ENCODE measurements at regions not wholly inside any gene's neighbourhood (a gene's known extent, or its start where the extent isn't known, plus 50 kb on each side); places are given as distances from the start of the nearest gene placed in this dataset.
"Not testable (repeated sequence)": the region's sequence is repeated elsewhere in the genome, so short reads cannot be mapped to it uniquely, and the experiment has no call there.

GRCh38 chr3:82177774-82178173 lies 416.3 kb upstream of the GBE1 start:
- Mint-ChIP-seq H3K4me3 (ENCODE audit: unreplicated experiment) (no peak overlapping the region), H3K36me3 (ENCODE audit: low read depth, unreplicated experiment) (no peaks in the 10 kb centered on the region), H3K4me1 (ENCODE audit: unreplicated experiment) (no peaks in the 10 kb centered on the region), H3K9me3 (ENCODE audit: unreplicated experiment) (no peaks in the 10 kb centered on the region), H3K27me3 (ENCODE audit: unreplicated experiment) (no peaks in the 10 kb centered on the region), H3K27ac (ENCODE audit: unreplicated experiment) (no peak overlapping the region)
- no peak for TF ChIP-seq CTCF (IDR thresholded peaks at IDR 0.05; ENCODE audit: unreplicated experiment)
- no peak for DNase-seq (ENCODE audit: low spot score)

GRCh38 chr3:82165266-82165665 lies 403.8 kb upstream of the GBE1 start:
- no peak for DNase-seq (ENCODE audit: low spot score)
- no peaks in the 10 kb centered on the region for H3K9me3 Mint-ChIP-seq (ENCODE audit: unreplicated experiment)
- TF ChIP-seq CTCF (IDR thresholded peaks at IDR 0.05; ENCODE audit: unreplicated experiment), result no peak
- H3K27ac Mint-ChIP-seq (ENCODE audit: unreplicated experiment), result no peak overlapping the region
- H3K36me3 Mint-ChIP-seq (ENCODE audit: low read depth, unreplicated experiment), result no peaks in the 10 kb centered on the region
- no peak overlapping the region for H3K4me3 Mint-ChIP-seq (ENCODE audit: unreplicated experiment)
- no peaks in the 10 kb centered on the region for H3K4me1 Mint-ChIP-seq (ENCODE audit: unreplicated experiment)
- H3K27me3 Mint-ChIP-seq (ENCODE audit: unreplicated experiment), result no peaks in the 10 kb centered on the region

GRCh38 chr3:82163907-82164520 lies 402.6 kb upstream of the GBE1 start:
- Mint-ChIP-seq H3K4me1 (ENCODE audit: unreplicated experiment) (no peaks in the 10 kb centered on the region), H3K36me3 (ENCODE audit: low read depth, unreplicated experiment) (no peaks in the 10 kb centered on the region), H3K27ac (ENCODE audit: unreplicated experiment) (no peak overlapping the region)

GRCh38 chr3:82157952-82158351 lies 396.5 kb upstream of the GBE1 start:
- H3K27ac Mint-ChIP-seq (ENCODE audit: unreplicated experiment), result no peak overlapping the region
- H3K4me1 Mint-ChIP-seq (ENCODE audit: unreplicated experiment), result peaks cover 3% of the 10 kb centered on the region
- no peaks in the 10 kb centered on the region for H3K9me3 Mint-ChIP-seq (ENCODE audit: unreplicated experiment)
- no peak for DNase-seq (ENCODE audit: low spot score)
- no peaks in the 10 kb centered on the region for H3K36me3 Mint-ChIP-seq (ENCODE audit: low read depth, unreplicated experiment)
- H3K4me3 Mint-ChIP-seq (ENCODE audit: unreplicated experiment), result no peak overlapping the region
- TF ChIP-seq CTCF (IDR thresholded peaks at IDR 0.05; ENCODE audit: unreplicated experiment), result no peak
- no peaks in the 10 kb centered on the region for H3K27me3 Mint-ChIP-seq (ENCODE audit: unreplicated experiment)

More at GRCh38 chr3:82163907-82164520, 402.6 kb upstream of the GBE1 start:
- DNase-seq (ENCODE audit: low spot score), result no peak
- H3K4me3 Mint-ChIP-seq (ENCODE audit: unreplicated experiment), result no peak overlapping the region
- TF ChIP-seq CTCF (IDR thresholded peaks at IDR 0.05; ENCODE audit: unreplicated experiment), result peak; percentile 82
- H3K9me3 Mint-ChIP-seq (ENCODE audit: unreplicated experiment), result no peaks in the 10 kb centered on the region
- no peaks in the 10 kb centered on the region for H3K27me3 Mint-ChIP-seq (ENCODE audit: unreplicated experiment)

- DNase-seq (ENCODE audit: low spot score); H3K4me1 Mint-ChIP-seq (ENCODE audit: unreplicated experiment); H3K27ac Mint-ChIP-seq (ENCODE audit: unreplicated experiment); H3K4me3 Mint-ChIP-seq (ENCODE audit: unreplicated experiment); H3K36me3 Mint-ChIP-seq (ENCODE audit: low read depth, unreplicated experiment); H3K9me3 Mint-ChIP-seq (ENCODE audit: unreplicated experiment); H3K27me3 Mint-ChIP-seq (ENCODE audit: unreplicated experiment): not testable (repeated sequence)
Observed at GRCh38 chr3:82153892-82154291, 392.4 kb upstream of the GBE1 start.
